GM18861 (cell line): ENCODE measurements at regions not wholly inside any gene's neighbourhood (a gene's known extent, or its start where the extent isn't known, plus 50 kb on each side); places are given as distances from the start of the nearest gene placed in this dataset.
A peak's percentile ranks its signal among the peaks of the same experiment; 100 is the strongest.

Source experiments
- ATAC-seq: cut with Tn5 transposase; IDR thresholded peaks from one replicate; pipeline ENCODE4 v1.9.1; 2021; ENCODE audit not compliant: unreplicated experiment

DNA sequence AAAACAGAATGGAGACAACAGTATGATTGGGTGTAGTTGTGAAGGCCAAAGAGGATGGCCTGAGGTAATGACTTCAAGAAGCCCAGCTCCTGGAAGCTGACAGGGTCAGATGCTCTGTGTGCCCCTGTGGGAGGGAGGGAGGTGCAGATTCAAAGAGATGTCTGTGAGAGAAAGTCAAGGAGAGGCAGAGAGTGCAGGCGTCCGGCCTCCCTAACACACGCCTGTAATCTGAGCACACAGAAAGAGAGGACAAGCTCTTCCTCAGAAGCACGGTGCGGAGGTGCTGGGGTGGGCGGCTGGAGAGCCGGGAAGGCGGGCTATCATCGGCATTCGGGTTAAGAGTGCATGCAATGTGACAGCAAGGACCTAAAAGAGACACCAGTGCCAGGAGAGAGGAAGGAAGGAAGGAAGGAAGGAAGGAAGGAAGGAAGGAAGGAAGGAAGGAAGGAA, 238.2 kb upstream of the HES1 start:
- no peak for ATAC-seq

DNA sequence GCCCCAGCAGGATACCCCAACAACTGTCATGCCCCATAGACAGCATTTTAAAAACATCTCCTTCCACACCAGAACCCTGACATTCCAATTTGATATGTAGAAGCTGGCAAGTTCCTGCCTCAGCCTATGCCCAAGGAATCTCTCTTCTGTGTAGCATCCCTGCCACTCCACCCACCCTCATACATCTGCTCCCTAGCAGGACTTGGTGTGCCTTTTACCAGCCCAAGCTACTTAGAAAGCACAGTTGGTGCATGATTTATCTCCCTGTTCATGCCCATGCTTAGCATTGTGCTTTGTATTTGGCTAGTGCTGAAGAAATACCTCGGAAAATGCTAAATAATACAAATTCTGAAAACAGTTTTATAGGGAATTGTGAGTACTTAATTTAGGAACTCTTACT, 236.9 kb upstream of the HES1 start:
- no peak for ATAC-seq

DNA sequence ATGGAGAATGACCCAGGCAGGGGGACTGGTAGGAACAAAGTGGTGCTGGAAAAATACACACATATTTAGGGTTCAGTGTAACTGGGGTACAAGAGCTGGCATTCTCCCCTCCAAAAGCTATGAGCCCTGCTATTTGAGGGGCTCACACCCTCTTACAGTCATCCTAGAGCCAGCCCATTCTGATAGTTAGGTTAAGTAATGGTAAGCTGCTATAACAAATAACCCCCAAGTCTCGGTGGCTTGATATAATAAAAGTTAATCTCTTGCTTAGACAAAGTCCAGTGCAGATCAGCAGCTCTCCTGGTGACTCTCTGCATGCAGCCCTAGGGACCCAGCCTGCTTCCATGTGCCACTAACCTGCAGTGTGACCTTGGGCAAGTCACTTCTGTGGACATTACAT, 234.9 kb upstream of the HES1 start:
- ATAC-seq = no peak

DNA sequence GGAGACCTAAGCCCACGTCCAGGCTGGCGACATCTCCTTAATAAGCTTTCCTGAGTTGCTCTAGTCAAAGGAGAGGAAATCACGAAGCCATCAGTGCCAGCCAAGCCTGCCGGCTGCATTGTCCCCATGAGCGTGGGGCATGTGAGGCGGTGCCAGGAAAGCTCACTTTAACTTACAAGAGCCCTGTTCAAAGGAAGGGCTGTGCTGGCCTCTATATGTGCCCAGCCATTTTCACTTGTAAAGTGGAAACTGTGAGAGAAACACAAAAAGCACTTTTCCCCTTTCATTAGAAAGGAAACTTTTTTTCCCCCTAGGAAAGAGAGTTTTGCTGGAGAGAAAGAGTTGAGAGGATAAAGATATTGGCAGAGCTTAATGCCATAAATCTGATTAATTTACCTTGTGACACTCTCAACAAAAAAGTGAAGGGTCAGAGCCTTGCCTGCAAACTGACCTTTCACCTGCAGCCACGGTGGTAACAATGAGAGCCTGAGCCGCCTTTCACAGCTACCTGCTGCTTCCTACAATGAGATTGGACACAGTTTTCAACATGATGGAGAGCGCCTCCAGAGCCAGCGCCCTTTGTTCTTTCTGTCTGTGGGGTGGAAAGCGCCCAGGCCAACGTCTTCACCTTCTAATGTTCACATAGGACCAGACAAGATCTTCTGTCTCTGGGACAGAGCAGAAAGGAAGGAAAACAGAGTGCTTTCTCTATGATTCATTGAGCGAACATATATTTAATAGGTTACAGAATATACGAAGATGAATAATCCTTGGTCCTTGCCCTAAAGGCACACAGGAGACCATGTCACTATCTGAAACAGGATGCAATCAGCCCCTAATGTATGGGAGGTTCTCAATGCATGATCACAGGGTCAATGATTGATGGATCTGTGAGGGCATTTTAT, 233.1 kb upstream of the HES1 start:
- no peak for ATAC-seq

DNA sequence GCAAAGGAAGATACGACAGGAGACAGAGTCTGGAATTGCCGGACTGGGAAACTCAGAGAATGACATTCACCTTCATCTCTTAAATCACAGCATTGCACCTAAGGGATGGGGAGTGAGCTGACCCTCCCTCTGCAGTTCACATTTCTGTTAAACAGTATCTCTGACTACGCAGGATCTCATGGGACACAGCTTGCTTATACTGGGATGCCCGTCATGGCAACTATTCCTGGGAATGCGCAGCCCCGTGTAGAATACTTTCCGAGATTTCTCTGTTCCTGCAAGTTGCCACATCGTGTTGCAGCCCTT, 232.5 kb upstream of the HES1 start:
- ATAC-seq = no peak

DNA sequence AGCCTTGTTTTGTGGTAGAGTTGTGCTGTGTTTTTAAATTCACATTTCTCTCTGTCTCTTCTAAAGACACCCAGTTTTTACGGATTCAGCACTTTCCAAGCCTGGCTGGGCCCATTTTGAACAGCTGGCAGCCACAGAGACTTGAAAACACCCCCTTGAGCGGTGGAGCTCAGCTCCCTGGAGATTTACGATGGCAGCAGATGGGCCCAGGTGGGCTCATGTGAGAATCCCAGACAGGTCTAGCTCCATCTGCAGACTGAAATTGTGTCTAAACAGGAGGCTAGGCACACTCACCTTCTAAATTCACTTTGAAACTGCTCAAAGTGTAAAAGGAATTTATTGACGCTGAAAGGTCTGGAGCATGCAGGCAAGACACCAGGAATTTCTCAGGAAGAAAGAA, 232.0 kb upstream of the HES1 start:
- no peak for ATAC-seq

- ATAC-seq = no peak
Observed at GRCh38 chr3:193905541-193906396, 230.2 kb upstream of the HES1 start.

DNA sequence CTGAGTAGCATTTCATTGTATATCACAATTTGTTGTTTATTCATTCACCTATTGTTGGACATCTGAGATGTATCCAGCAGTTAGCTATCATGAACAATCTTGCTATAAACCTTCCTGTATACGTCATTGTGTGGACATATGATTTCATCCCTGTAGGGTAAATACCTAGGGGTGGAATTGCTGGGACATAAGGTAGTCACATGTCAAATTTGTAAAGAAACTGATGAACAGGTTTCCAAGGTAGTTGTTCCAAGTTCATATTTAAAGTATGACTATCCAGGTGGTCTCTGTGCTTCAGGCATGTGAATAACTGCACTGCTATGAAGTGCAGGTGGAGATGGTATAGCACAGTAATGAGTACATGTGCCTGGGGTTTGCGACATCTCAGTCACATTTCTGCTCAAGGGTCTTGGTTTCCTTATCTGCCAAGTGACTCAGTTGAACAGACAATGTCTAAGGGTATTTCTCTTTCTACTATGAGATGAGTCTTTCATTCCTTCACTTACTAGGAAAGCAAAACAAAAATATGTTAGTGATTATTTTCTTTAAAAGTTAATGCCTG, 229.0 kb upstream of the HES1 start:
- ATAC-seq = no peak

- ATAC-seq = no peak
Observed at GRCh38 chr3:193908181-193908744, 227.7 kb upstream of the HES1 start.

DNA sequence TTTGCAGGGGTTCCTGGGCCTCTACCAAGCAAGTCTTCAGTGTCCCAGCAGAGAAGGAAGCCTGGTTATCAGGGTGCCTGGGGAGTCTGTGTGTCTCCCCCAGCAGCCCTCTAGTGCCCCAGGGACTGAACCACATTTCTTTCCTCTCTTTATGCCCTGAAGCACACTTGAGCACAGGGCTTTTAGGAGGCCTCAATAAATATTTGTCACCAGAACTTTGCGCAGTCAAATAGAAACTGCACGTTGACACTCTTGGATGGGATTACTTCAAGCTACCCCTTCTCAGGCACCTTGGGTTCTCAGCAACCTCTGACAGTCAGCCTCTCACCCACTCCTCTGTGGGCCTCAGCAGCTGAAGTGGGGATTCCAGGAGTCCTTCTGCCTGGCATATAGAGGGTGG, 226.6 kb upstream of the HES1 start:
- ATAC-seq = peak; percentile 86

- ATAC-seq = no peak
Observed at GRCh38 chr3:193910310-193910709, 225.6 kb upstream of the HES1 start.

DNA sequence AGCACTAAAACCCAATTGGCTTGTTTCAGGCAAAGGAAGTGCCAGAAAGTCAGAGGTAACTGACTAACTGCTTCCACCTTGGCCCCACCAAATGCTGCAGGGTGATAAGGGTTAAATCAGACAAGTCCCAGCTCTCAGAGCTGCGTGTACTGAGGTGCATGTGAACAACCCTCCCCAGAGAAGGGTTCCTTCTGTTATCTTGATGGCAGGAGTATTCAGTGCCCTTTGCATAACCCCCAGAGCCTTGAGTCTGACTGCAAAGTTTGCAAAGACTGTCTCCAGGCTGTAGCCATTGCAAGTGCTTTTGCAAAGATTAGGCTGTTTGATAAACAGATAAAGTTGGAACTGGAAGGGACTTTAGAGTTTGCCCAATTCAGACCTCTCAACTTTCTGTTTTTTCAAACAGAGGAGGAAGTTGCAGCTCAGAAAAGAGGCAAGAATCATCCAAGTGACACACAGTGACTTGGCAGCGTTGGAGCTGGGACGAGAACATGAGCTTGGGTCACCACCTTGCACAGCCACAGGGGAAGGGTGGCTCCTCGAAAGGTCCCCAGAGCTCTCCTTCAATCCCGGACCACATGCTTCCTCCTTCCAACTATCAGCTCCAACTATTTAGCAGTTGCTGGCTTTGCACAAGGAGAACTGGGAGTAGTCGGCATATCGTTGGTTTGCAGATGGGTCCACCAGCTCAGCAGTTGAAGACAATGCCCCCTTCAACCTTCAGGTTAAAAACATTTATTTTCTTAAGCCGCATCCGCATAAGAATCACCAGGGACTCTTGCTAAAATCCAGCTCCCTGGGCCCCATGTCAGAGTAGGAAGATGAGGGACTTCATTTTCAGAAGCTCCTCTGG, 224.8 kb upstream of the HES1 start:
- ATAC-seq = no peak

DNA sequence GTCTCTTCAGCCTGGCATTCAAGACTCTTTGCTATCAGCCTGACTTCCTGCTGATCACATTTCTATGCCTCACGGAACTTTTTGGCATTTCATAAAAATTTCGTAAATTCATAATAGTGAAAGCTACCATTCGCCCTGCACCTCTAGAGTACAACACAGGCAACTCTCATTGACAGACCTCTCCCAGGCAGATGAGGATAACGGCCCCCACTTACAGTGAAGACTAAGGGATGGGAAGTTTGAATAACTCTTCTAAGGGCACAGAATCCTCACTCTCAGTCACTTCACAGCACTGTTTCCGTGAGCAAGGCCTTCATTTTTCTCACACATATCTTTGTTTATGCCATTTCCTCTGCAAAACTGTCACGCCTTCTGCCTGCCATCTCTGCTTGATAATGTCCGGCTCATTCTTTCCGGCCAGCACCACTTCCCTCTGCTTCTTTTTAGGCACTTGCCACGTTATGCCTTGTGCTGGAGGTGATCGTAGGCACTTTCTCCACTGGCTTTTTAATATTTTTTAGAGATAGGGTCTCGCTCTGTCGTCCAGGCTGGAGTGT, 224.1 kb upstream of the HES1 start:
- no peak for ATAC-seq

- no peak for ATAC-seq
Observed at GRCh38 chr3:193912621-193913178, 223.2 kb upstream of the HES1 start.

GRCh38 chr3:193914602-193915001, 221.3 kb upstream of the HES1 start:
- ATAC-seq = no peak

DNA sequence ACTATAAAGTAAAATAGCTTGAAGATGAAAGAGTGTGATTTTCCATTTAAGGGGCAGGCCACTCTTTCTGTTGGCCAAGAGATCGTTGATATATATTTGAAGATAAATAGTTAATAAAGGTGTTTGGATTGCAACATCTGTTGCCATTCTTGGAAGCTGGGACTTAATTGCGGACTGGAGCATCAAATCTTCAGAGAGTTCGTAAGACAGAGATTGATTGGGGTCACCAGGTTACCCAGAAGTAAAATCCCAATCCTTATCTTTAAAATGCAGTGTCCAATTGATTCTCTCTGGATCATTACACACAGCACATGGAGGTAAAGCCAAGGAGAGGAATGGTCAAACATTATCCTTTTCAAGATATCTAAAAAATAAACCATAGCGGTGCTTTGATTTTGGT, 220.8 kb upstream of the HES1 start:
- no peak for ATAC-seq

GRCh38 chr3:193915613-193916012, 220.3 kb upstream of the HES1 start:
- no peak for ATAC-seq

DNA sequence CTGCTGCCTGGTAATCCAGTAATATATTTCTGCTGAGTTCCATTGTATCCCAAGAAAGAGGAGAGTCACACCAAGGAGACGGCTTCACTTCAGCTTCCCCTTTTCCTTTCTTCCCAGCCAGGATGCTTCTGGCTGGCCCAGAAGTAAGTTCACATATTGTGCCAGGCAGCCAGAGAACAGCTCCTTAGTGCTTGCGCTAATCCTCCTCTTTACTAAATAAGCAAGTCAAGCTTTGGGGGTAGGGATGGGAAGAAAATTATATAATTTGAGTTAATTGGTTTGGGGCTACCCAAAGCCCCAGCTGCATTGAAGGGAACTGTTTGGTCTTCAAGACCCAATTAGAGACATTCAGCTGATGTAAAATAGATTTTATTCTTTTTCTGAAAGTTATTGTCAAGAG, 218.8 kb upstream of the HES1 start:
- ATAC-seq = no peak

- ATAC-seq = no peak
Observed at GRCh38 chr3:193921465-193921864, 214.5 kb upstream of the HES1 start.
